Fibroblast of mammary gland (primary cell): ENCODE measurements at regions not wholly inside any gene's neighbourhood (a gene's known extent, or its start where the extent isn't known, plus 50 kb on each side); places are given as distances from the start of the nearest gene placed in this dataset.

Experiments used
- DNase-seq: peaks from one replicate; pipeline ENCODE4 v3.0.0-alpha.2; 2010; ENCODE audit warnings: low read depth
- H3K4me3 ChIP-seq: 2 replicates; pipeline ENCODE4 v1.5.1; 2011; ENCODE audit warnings: low read depth, mild to moderate bottlenecking, low read length, moderate library complexity; ENCODE audit not compliant: control insufficient read depth
- CTCF ChIP-seq: conservative IDR thresholded peaks from 2 replicates; pipeline ENCODE4 v1.5.1; 2011; ENCODE audit warnings: low read depth, low read length, inconsistent platforms; ENCODE audit not compliant: control insufficient read depth, insufficient read depth

GRCh38 chr10:85542936-85543730 lies 823.5 kb downstream of the GRID1 start:
- TF ChIP-seq CTCF: no peak
- H3K4me3 ChIP-seq: no peak overlapping the region
- DNase-seq: no peak

GRCh38 chr10:85544956-85545355 lies 821.6 kb downstream of the GRID1 start:
- no peak for DNase-seq
- no peak for TF ChIP-seq CTCF
- H3K4me3 ChIP-seq: no peak overlapping the region

GRCh38 chr10:85545874-85546273 lies 820.7 kb downstream of the GRID1 start:
- DNase-seq: no peak
- no peak for TF ChIP-seq CTCF
- H3K4me3 ChIP-seq: no peak overlapping the region

- no peak overlapping the region for H3K4me3 ChIP-seq
- no peak for TF ChIP-seq CTCF
- DNase-seq: no peak
Measured at GRCh38 chr10:85547460-85548023, 819.1 kb downstream of the GRID1 start.

- DNase-seq: peak; percentile 54
- TF ChIP-seq CTCF: peak; percentile 46
- H3K4me3 ChIP-seq: no peak overlapping the region
Measured at GRCh38 chr10:85548034-85548433, 818.6 kb downstream of the GRID1 start.
